Fibroblast of peridontal ligament (primary cell): ENCODE measurements at regions not wholly inside any gene's neighbourhood (a gene's known extent, or its start where the extent isn't known, plus 50 kb on each side); places are given as distances from the start of the nearest gene placed in this dataset.
"Not testable (repeated sequence)": the region's sequence is repeated elsewhere in the genome, so short reads cannot be mapped to it uniquely, and the experiment has no call there.

Source experiments
- DNase-seq: peaks from one replicate; pipeline ENCODE4 v3.0.0-alpha.2; 2010; ENCODE audit errors: extremely low read depth

GRCh38 chr22:44628835-44629234, 73.2 kb upstream of the PRR5 start:
- no peak for DNase-seq

GRCh38 chr22:44628273-44628672, 73.7 kb upstream of the PRR5 start:
- DNase-seq, result no peak

GRCh38 chr22:44627521-44628139, 74.4 kb upstream of the PRR5 start:
- no peak for DNase-seq

- DNase-seq, result peak; percentile 56
Measured at GRCh38 chr22:44625981-44626687, 75.9 kb upstream of the PRR5 start.

- DNase-seq, result no peak
Measured at GRCh38 chr22:44625421-44625760, 76.6 kb upstream of the PRR5 start.

GRCh38 chr22:44624689-44625420, 77.1 kb upstream of the PRR5 start:
- DNase-seq, result no peak

- no peak for DNase-seq
Measured at GRCh38 chr22:44623771-44624510, 78.1 kb upstream of the PRR5 start.

- no peak for DNase-seq
Measured at GRCh38 chr22:44622679-44623078, 79.3 kb upstream of the PRR5 start.

- DNase-seq, result no peak
Measured at GRCh38 chr22:44622147-44622427, 79.9 kb upstream of the PRR5 start.

- no peak for DNase-seq
Measured at GRCh38 chr22:44621401-44622146, 80.4 kb upstream of the PRR5 start.

GRCh38 chr22:44620841-44621257, 81.2 kb upstream of the PRR5 start:
- DNase-seq, result no peak

GRCh38 chr22:44620129-44620840, 81.7 kb upstream of the PRR5 start:
- peak; percentile 27 for DNase-seq

- not testable (repeated sequence) for DNase-seq
Measured at GRCh38 chr22:44619560-44620128, 82.4 kb upstream of the PRR5 start.

GRCh38 chr22:44618910-44619309, 83.1 kb upstream of the PRR5 start:
- not testable (repeated sequence) for DNase-seq

- no peak for DNase-seq
Measured at GRCh38 chr22:44618400-44618799, 83.6 kb upstream of the PRR5 start.

- no peak for DNase-seq
Measured at GRCh38 chr22:44617828-44618227, 84.2 kb upstream of the PRR5 start.

GRCh38 chr22:44616882-44617655, 84.9 kb upstream of the PRR5 start:
- no peak for DNase-seq

- DNase-seq, result no peak
Measured at GRCh38 chr22:44616461-44616860, 85.5 kb upstream of the PRR5 start.

GRCh38 chr22:44615602-44616180, 86.3 kb upstream of the PRR5 start:
- no peak for DNase-seq

- no peak for DNase-seq
Measured at GRCh38 chr22:44615146-44615545, 86.9 kb upstream of the PRR5 start.
